PC-3 (cell line): ENCODE measurements at regions not wholly inside any gene's neighbourhood (a gene's known extent, or its start where the extent isn't known, plus 50 kb on each side); places are given as distances from the start of the nearest gene placed in this dataset.

Experiments used
- ATAC-seq: fragments of 200-7000 bp; cut with Tn5 transposase; 2 replicates; pipeline ENCODE4 v1.9.1; 2020; ENCODE audit warnings: mild to moderate bottlenecking, moderate library complexity
- BruUV-seq: library from RNA; stranded (reverse); fragments of 400-500 nt; replicated peaks from 2 replicates; lab custom pipeline; 2021; lab: Mats Ljungman, UMichigan
- CTCF ChIA-PET: fragments of 300-600 bp; sonication (Branson Sonifier 250); formaldehyde crosslinking; loops from one replicate; lab custom pipeline; 2022; ENCODE audit warnings: antibody characterized with exemption; lab: Charles Lee
- POLR2A ChIA-PET: fragments of 300-600 bp; sonication (Branson Sonifier 250); formaldehyde crosslinking; loops from one replicate; lab custom pipeline; 2022; ENCODE audit warnings: antibody characterized with exemption; ENCODE audit not compliant: unreplicated experiment; lab: Charles Lee
- DNase-seq: peaks from one replicate; pipeline ENCODE4 v3.0.0-alpha.2; 2015
- H2AFZ ChIP-seq: fragments of 300-600 bp; sonication (generic); 2 replicates; pipeline ENCODE4 v1.6.0; 2016; ENCODE audit warnings: antibody characterized with exemption, low read length
- H3F3A ChIP-seq: fragments of 300-600 bp; sonication (generic); one replicate; pipeline ENCODE4 v1.6.0; 2017; ENCODE audit warnings: antibody characterized with exemption, low read length, control low read depth, mild to moderate bottlenecking; ENCODE audit not compliant: unreplicated experiment
- H3K27ac ChIP-seq: fragments of 300-600 bp; sonication (generic); 2 replicates; pipeline ENCODE4 v1.5.1; 2016; ENCODE audit warnings: mild to moderate bottlenecking, low read length
- H3K27me3 ChIP-seq: fragments of 300-600 bp; sonication (generic); 2 replicates; pipeline ENCODE4 v1.6.1; 2016; ENCODE audit warnings: low read length, mixed read lengths
- H3K36me3 ChIP-seq: fragments of 300-600 bp; sonication (generic); 2 replicates; pipeline ENCODE4 v1.6.1; 2016; ENCODE audit warnings: low read depth, mixed run types, low read length, mixed read lengths
- H3K4me1 ChIP-seq: fragments of 300-600 bp; sonication (generic); 2 replicates; pipeline ENCODE4 v1.5.1; 2016; ENCODE audit warnings: low read length; ENCODE audit not compliant: insufficient read depth
- H3K4me2 ChIP-seq: fragments of 300-600 bp; sonication (generic); 2 replicates; pipeline ENCODE4 v1.6.0; 2016; ENCODE audit warnings: low read length
- H3K4me3 ChIP-seq: fragments of 300-600 bp; sonication (generic); 2 replicates; pipeline ENCODE4 v1.5.1; 2016; ENCODE audit warnings: mild to moderate bottlenecking, low read length, mixed read lengths
- H3K79me2 ChIP-seq: fragments of 300-600 bp; sonication (generic); 2 replicates; pipeline ENCODE4 v1.6.1; 2017; ENCODE audit warnings: low read length, mixed read lengths
- H3K9ac ChIP-seq: fragments of 300-600 bp; sonication (generic); 2 replicates; pipeline ENCODE4 v1.6.0; 2016; ENCODE audit warnings: mild to moderate bottlenecking, low read length
- H3K9me2 ChIP-seq: fragments of 300-600 bp; sonication (generic); replicated peaks from 2 replicates; pipeline ENCODE4 v1.6.1; 2016; ENCODE audit warnings: mixed run types, low read length, mixed read lengths
- H3K9me3 ChIP-seq: fragments of 300-600 bp; sonication (generic); 2 replicates; pipeline ENCODE4 v1.6.1; 2016; ENCODE audit warnings: low read length, mixed read lengths
- H4K20me1 ChIP-seq: fragments of 300-600 bp; sonication (generic); 2 replicates; pipeline ENCODE4 v1.6.1; 2016; ENCODE audit warnings: low read length, mixed read lengths
- CTCF ChIP-seq: fragments of 300-600 bp; sonication (generic); conservative IDR thresholded peaks from 2 replicates; pipeline ENCODE4 v1.5.1; 2017; ENCODE audit warnings: antibody characterized with exemption, low read depth, mild to moderate bottlenecking, low read length
- EZH2 ChIP-seq: fragments of 300-600 bp; sonication (generic); IDR thresholded peaks from one replicate; pipeline ENCODE4 v1.6.1; 2017; ENCODE audit warnings: antibody characterized with exemption, mild to moderate bottlenecking, low read length; ENCODE audit not compliant: unreplicated experiment
- EZH2phosphoT487 ChIP-seq: fragments of 300-600 bp; sonication (generic); IDR thresholded peaks from 2 replicates; pipeline ENCODE4 v1.6.1; 2018; ENCODE audit warnings: mild to moderate bottlenecking, antibody characterized with exemption, low read length, borderline replicate concordance
- intact Hi-C: fragments of 100-400 bp; cut with micrococcal nuclease; formaldehyde crosslinking; loops from 2 replicates; pipeline ENCODE4 v1.9.0; 2023

- Histone ChIP-seq H3K36me3 (no peaks in the 10 kb centered on the region), H3K4me2 (no peak overlapping the region), H4K20me1 (no peaks in the 10 kb centered on the region), H3K79me2 (no peaks in the 10 kb centered on the region), H3K4me3 (no peak overlapping the region), H3K27ac (no peak overlapping the region), H3K9me2 (no peaks in the 10 kb centered on the region), H3F3A (no peaks in the 10 kb centered on the region), H3K4me1 (no peaks in the 10 kb centered on the region), H3K9ac (no peak overlapping the region), H3K9me3 (no peaks in the 10 kb centered on the region), H3K27me3 (peaks cover 5% of the 10 kb centered on the region; the same call in 1 of the 2 replicates), H2AFZ (no peak overlapping the region)
- ATAC-seq (no peak), DNase-seq (no peak)
- no TSS peak for BruUV-seq
- CTCF ChIA-PET, result no interaction called here
- no peak for TF ChIP-seq EZH2
- TF ChIP-seq CTCF, result no peak
- TF ChIP-seq EZH2phosphoT487, result no peak
- POLR2A ChIA-PET, result no interaction called here
- intact Hi-C loops, result no loop called here
Observed at GRCh38 chr13:76522083-76522755, 364.0 kb downstream of the KCTD12 start.

- no peak overlapping the region for H3K4me3 ChIP-seq
- CTCF ChIA-PET, result no interaction called here
- no peaks in the 10 kb centered on the region for H3K9me3 ChIP-seq
- H3K27ac ChIP-seq, result no peak overlapping the region
- no peak overlapping the region for H2AFZ ChIP-seq
- no peaks in the 10 kb centered on the region for H3K79me2 ChIP-seq
- BruUV-seq, result no TSS peak
- no peak for DNase-seq
- intact Hi-C loops, result no loop called here
- no peaks in the 10 kb centered on the region for H3K9me2 ChIP-seq
- H3K9ac ChIP-seq, result no peak overlapping the region
- H3K4me1 ChIP-seq, result peaks cover 13% of the 10 kb centered on the region
- POLR2A ChIA-PET, result no interaction called here
- no peak overlapping the region for H3K4me2 ChIP-seq
- no peaks in the 10 kb centered on the region for H3K36me3 ChIP-seq
- ATAC-seq, result no peak
- H3K27me3 ChIP-seq, result peaks cover 5% of the 10 kb centered on the region; the same call in 1 of the 2 replicates
- no peak for TF ChIP-seq EZH2phosphoT487
- TF ChIP-seq EZH2, result no peak
- TF ChIP-seq CTCF, result no peak
- H3F3A ChIP-seq, result no peaks in the 10 kb centered on the region
- no peaks in the 10 kb centered on the region for H4K20me1 ChIP-seq
Observed at GRCh38 chr13:76519685-76520084, 366.5 kb downstream of the KCTD12 start.

- H3K4me3 ChIP-seq, result no peak overlapping the region
- no peaks in the 10 kb centered on the region for H3K9me3 ChIP-seq
- H3K79me2 ChIP-seq, result no peaks in the 10 kb centered on the region
- no TSS peak for BruUV-seq
- H3K27me3 ChIP-seq, result 0 out of 2 replicates have a peak, but pooled peaks cover 5% of the 10 kb centered on the region
- no peak for ATAC-seq
- no peak overlapping the region for H3K27ac ChIP-seq
- H3K36me3 ChIP-seq, result no peaks in the 10 kb centered on the region
- H3F3A ChIP-seq, result no peaks in the 10 kb centered on the region
- H3K9me2 ChIP-seq, result no peaks in the 10 kb centered on the region
- H3K4me2 ChIP-seq, result no peak overlapping the region
- ChIA-PET CTCF (no interaction called here), POLR2A (no interaction called here)
- no peak for TF ChIP-seq CTCF
- no peak for TF ChIP-seq EZH2
- TF ChIP-seq EZH2phosphoT487, result no peak
- no peak overlapping the region for H2AFZ ChIP-seq
- intact Hi-C loops, result no loop called here
- DNase-seq, result no peak
- H3K4me1 ChIP-seq, result peaks cover 18% of the 10 kb centered on the region
- H4K20me1 ChIP-seq, result no peaks in the 10 kb centered on the region
- H3K9ac ChIP-seq, result no peak overlapping the region
Observed at GRCh38 chr13:76516586-76516985, 369.6 kb downstream of the KCTD12 start.
